IPS DF 6.9 (cell line): ENCODE measurements at regions not wholly inside any gene's neighbourhood (a gene's known extent, or its start where the extent isn't known, plus 50 kb on each side); places are given as distances from the start of the nearest gene placed in this dataset.

Source experiments
- DNase-seq: peaks from one replicate; pipeline ENCODE4 v3.0.0-alpha.2; 2013; ENCODE audit warnings: low read depth, low spot score
- H3K27ac ChIP-seq: one replicate; pipeline ENCODE4 v1.5.1; 2013; ENCODE audit warnings: low read length, control low read depth
- H3K27me3 ChIP-seq: 2 replicates; pipeline ENCODE4 v1.6.1; 2013; ENCODE audit warnings: mild to moderate bottlenecking, low read length; ENCODE audit not compliant: control insufficient read depth, insufficient read depth
- H3K36me3 ChIP-seq: 2 replicates; pipeline ENCODE4 v1.6.1; 2013; ENCODE audit warnings: low read length; ENCODE audit not compliant: control insufficient read depth, insufficient read depth
- H3K4me1 ChIP-seq: 2 replicates; pipeline ENCODE4 v1.6.1; 2013; ENCODE audit warnings: low read length; ENCODE audit not compliant: control insufficient read depth, insufficient read depth
- H3K4me3 ChIP-seq: 2 replicates; pipeline ENCODE4 v1.5.1; 2013; ENCODE audit warnings: mild to moderate bottlenecking, low read length
- H3K9me3 ChIP-seq: 2 replicates; pipeline ENCODE4 v1.6.1; 2013; ENCODE audit warnings: low read length, inconsistent platforms; ENCODE audit not compliant: control insufficient read depth, insufficient read depth
- WGBS: extraction: QIAGEN DNeasy Blood & Tissue Kit; methylation state at CpG from one replicate; pipeline ENCODE4 v1.1.7; 2013; ENCODE audit warnings: mixed read lengths, missing lambda C conversion rate; ENCODE audit not compliant: insufficient read length, insufficient coverage; 5-methylcytosine and 5-hydroxymethylcytosine counted together

GRCh38 chr16:79664407-79664806, 63.9 kb upstream of the MAF start:
- H3K9me3 ChIP-seq: no peaks in the 10 kb centered on the region
- no peaks in the 10 kb centered on the region for H3K36me3 ChIP-seq
- WGBS: no CpG with 5 or more reads among the region's 1 CpG
- H3K4me3 ChIP-seq: no peak overlapping the region
- no peaks in the 10 kb centered on the region for H3K27me3 ChIP-seq
- no peaks in the 10 kb centered on the region for H3K4me1 ChIP-seq
- no peak for DNase-seq
- no peak overlapping the region for H3K27ac ChIP-seq

GRCh38 chr16:79662669-79663313, 62.3 kb upstream of the MAF start:
- WGBS: no CpG with 5 or more reads among the region's 5 CpGs

GRCh38 chr16:79662122-79662521, 61.6 kb upstream of the MAF start:
- WGBS: no CpG with 5 or more reads among the region's 1 CpG
- no peaks in the 10 kb centered on the region for H3K4me1 ChIP-seq
- no peak overlapping the region for H3K4me3 ChIP-seq
- DNase-seq: no peak
- H3K27me3 ChIP-seq: no peaks in the 10 kb centered on the region
- no peaks in the 10 kb centered on the region for H3K36me3 ChIP-seq
- no peaks in the 10 kb centered on the region for H3K9me3 ChIP-seq
- no peak overlapping the region for H3K27ac ChIP-seq

More at GRCh38 chr16:79662669-79663313, 62.3 kb upstream of the MAF start:
- Histone ChIP-seq H3K9me3 (no peaks in the 10 kb centered on the region), H3K36me3 (no peaks in the 10 kb centered on the region), H3K27ac (no peak overlapping the region), H3K4me3 (no peak overlapping the region), H3K27me3 (no peaks in the 10 kb centered on the region), H3K4me1 (no peaks in the 10 kb centered on the region)
- no peak for DNase-seq

GRCh38 chr16:79661578-79661977, 61.0 kb upstream of the MAF start:
- Histone ChIP-seq H3K27me3 (no peaks in the 10 kb centered on the region), H3K4me3 (no peak overlapping the region), H3K4me1 (no peaks in the 10 kb centered on the region), H3K36me3 (no peaks in the 10 kb centered on the region), H3K27ac (no peak overlapping the region), H3K9me3 (no peaks in the 10 kb centered on the region)
- WGBS: no CpG with 5 or more reads among the region's 5 CpGs
- DNase-seq: no peak

- DNase-seq: no peak
- H3K27ac ChIP-seq: no peak overlapping the region
- H3K9me3 ChIP-seq: no peaks in the 10 kb centered on the region
- WGBS: no CpG with 5 or more reads among the region's 5 CpGs
- H3K36me3 ChIP-seq: no peaks in the 10 kb centered on the region
- no peaks in the 10 kb centered on the region for H3K27me3 ChIP-seq
- H3K4me1 ChIP-seq: no peaks in the 10 kb centered on the region
- H3K4me3 ChIP-seq: no peak overlapping the region
Observed at GRCh38 chr16:79659344-79659743, 58.8 kb upstream of the MAF start.

GRCh38 chr16:79658301-79659033, 57.9 kb upstream of the MAF start:
- no peak for DNase-seq
- Histone ChIP-seq H3K4me1 (no peaks in the 10 kb centered on the region), H3K27ac (no peak overlapping the region), H3K36me3 (no peaks in the 10 kb centered on the region), H3K27me3 (no peaks in the 10 kb centered on the region), H3K4me3 (no peak overlapping the region), H3K9me3 (no peaks in the 10 kb centered on the region)
- WGBS: no CpG with 5 or more reads among the region's 22 CpGs

GRCh38 chr16:79656553-79657115, 56.1 kb upstream of the MAF start:
- Histone ChIP-seq H3K9me3 (no peaks in the 10 kb centered on the region), H3K4me3 (no peak overlapping the region), H3K27ac (no peak overlapping the region), H3K36me3 (no peaks in the 10 kb centered on the region), H3K27me3 (no peaks in the 10 kb centered on the region), H3K4me1 (no peaks in the 10 kb centered on the region)
- no CpG with 5 or more reads among the region's 6 CpGs for WGBS
- no peak for DNase-seq

- no peaks in the 10 kb centered on the region for H3K9me3 ChIP-seq
- no peaks in the 10 kb centered on the region for H3K27me3 ChIP-seq
- H3K4me3 ChIP-seq: no peak overlapping the region
- H3K36me3 ChIP-seq: no peaks in the 10 kb centered on the region
- no peak for DNase-seq
- WGBS: no CpG with 5 or more reads among the region's 6 CpGs
- H3K27ac ChIP-seq: no peak overlapping the region
- no peaks in the 10 kb centered on the region for H3K4me1 ChIP-seq
Observed at GRCh38 chr16:79653373-79653891, 52.9 kb upstream of the MAF start.

- no peak for DNase-seq
- H3K27me3 ChIP-seq: no peaks in the 10 kb centered on the region
- no CpG with 5 or more reads among the region's 7 CpGs for WGBS
- no peaks in the 10 kb centered on the region for H3K4me1 ChIP-seq
- H3K4me3 ChIP-seq: no peak overlapping the region
- H3K27ac ChIP-seq: no peak overlapping the region
- H3K9me3 ChIP-seq: no peaks in the 10 kb centered on the region
- no peaks in the 10 kb centered on the region for H3K36me3 ChIP-seq
Observed at GRCh38 chr16:79651363-79651762, 50.8 kb upstream of the MAF start.
